Gastrocnemius medialis (tissue), 4 donors: ENCODE measurements at regions not wholly inside any gene's neighbourhood (a gene's known extent, or its start where the extent isn't known, plus 50 kb on each side); places are given as distances from the start of the nearest gene placed in this dataset.

Experiments
- ATAC-seq, 2 donors: fragments of 150-250 bp; one replicate each; pipeline ENCODE4 v1.9.1; 2016
- DNase-seq, 2 donors: peaks; one replicate each; pipeline ENCODE4 v3.0.0-alpha.2; 2019
- H3K27ac ChIP-seq, 4 donors: fragments of 200-600 bp; sonication (generic); 1 replicate in 1 of 4; 2 replicates in 3 of 4; pipeline ENCODE4 v1.5.1; 2016 to 2018; ENCODE audit warnings: mild to moderate bottlenecking in 2 of 4, moderate library complexity in 1 of 4
- H3K27me3 ChIP-seq, 3 donors: fragments of 200-600 bp; sonication (generic) in 2 of 3; 1 replicate in 1 of 3; 2 replicates in 2 of 3; pipeline versions ENCODE4 v1.5.1 to v1.6.0; 2016 to 2019; ENCODE audit warnings: mild to moderate bottlenecking in 1 of 3, moderate library complexity in 1 of 3
- H3K36me3 ChIP-seq, 2 donors: fragments of 200-600 bp; sonication (generic) in 1 of 2; one replicate each; pipeline ENCODE4 v1.5.1; 2017 to 2018
- H3K4me1 ChIP-seq, 2 donors: fragments of 200-600 bp; sonication (generic) in 1 of 2; one replicate each; pipeline ENCODE4 v1.5.1; 2016 to 2017; ENCODE audit warnings: mild to moderate bottlenecking in 2 of 2
- H3K4me3 ChIP-seq, 4 donors: fragments of 200-600 bp; sonication (generic) in 3 of 4; 1 replicate in 1 of 4; 2 replicates in 3 of 4; pipeline ENCODE4 v1.5.1; 2016 to 2019; ENCODE audit warnings: mild to moderate bottlenecking in 2 of 4
- H3K9me3 ChIP-seq, 3 donors: fragments of 200-600 bp; sonication (generic) in 2 of 3; 1 replicate in 1 of 3; 2 replicates in 2 of 3; pipeline ENCODE4 v1.5.1; 2016 to 2019
- POLR2A ChIP-seq, 2 donors: fragments of 450-650 bp; IDR thresholded peaks; one replicate each; pipeline ENCODE4 v1.6.1; 2017; ENCODE audit warnings: antibody characterized with exemption in 2 of 2, mild to moderate bottlenecking in 2 of 2, moderate library complexity in 2 of 2
- in situ Hi-C, 4 donors: fragments of 200-750 bp; cut with MboI; loops; one replicate each; pipeline versions ENCODE4 v1.15.0 to v1.8.0; 2017; ENCODE audit warnings: low sequenced_read_pairs in 4 of 4
- intact Hi-C: fragments of 100-400 bp; cut with DNase I; formaldehyde crosslinking; loops from one replicate; pipeline ENCODE4 v1.15.1; 2023; ENCODE audit warnings: low total_unique reads
- TF ChIP-seq, protein P1 (sequence below), 5 experiments: fragments of 450-650 bp in 3 of 5; fragments of 200-600 bp in 2 of 5; sonication (generic) in 2 of 5; IDR thresholded peaks in 4 of 5; conservative IDR thresholded peaks in 1 of 5; 1 replicate in 4 of 5; 2 replicates in 1 of 5; pipeline ENCODE4 v1.5.1; 2016 to 2019; ENCODE audit warnings: antibody characterized with exemption in 5 of 5, mild to moderate bottlenecking in 3 of 5, moderate library complexity in 3 of 5

DNA sequence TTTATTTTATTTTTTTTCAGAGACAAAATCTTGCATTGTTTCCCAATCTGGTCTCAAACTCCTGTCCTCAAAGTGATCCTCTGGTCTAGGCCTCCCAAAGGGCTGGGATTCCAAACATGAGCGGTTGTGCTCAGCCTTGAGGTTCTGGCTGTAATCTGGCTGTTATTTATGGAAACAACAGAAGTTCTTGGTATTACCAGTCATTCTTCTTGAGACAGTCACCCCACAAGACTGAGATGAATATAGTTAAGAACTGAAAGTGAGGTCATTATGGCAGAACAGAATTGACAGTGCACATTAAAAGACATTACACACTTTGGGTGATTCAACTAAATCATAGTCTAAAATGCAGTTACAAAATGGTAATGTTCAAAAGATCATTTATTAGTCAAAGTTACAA is 719.5 kb downstream of the ZWINT start:
- intact Hi-C loops (no loop called here), in situ Hi-C loops (no loop called here)
- Histone ChIP-seq H3K27me3 (no peaks in the 10 kb centered on the region), H3K4me3 (no peak overlapping the region), H3K27ac (no peak overlapping the region), H3K4me1 (no peaks in the 10 kb centered on the region), H3K9me3 (no peaks in the 10 kb centered on the region), H3K36me3 (no peaks in the 10 kb centered on the region)
- ATAC-seq (no peak), DNase-seq (no peak)
- TF ChIP-seq, protein P1, sequence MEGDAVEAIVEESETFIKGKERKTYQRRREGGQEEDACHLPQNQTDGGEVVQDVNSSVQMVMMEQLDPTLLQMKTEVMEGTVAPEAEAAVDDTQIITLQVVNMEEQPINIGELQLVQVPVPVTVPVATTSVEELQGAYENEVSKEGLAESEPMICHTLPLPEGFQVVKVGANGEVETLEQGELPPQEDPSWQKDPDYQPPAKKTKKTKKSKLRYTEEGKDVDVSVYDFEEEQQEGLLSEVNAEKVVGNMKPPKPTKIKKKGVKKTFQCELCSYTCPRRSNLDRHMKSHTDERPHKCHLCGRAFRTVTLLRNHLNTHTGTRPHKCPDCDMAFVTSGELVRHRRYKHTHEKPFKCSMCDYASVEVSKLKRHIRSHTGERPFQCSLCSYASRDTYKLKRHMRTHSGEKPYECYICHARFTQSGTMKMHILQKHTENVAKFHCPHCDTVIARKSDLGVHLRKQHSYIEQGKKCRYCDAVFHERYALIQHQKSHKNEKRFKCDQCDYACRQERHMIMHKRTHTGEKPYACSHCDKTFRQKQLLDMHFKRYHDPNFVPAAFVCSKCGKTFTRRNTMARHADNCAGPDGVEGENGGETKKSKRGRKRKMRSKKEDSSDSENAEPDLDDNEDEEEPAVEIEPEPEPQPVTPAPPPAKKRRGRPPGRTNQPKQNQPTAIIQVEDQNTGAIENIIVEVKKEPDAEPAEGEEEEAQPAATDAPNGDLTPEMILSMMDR (IDR thresholded peaks at IDR 0.05 in 4 of 5, conservative IDR thresholded peaks at IDR 0.05 in 1 of 5): no peak
- TF ChIP-seq POLR2A (IDR thresholded peaks at IDR 0.05): no peak

GRCh38 chr10:55631071-55631654 is 729.9 kb downstream of the ZWINT start:
- Histone ChIP-seq H3K9me3 (no peaks in the 10 kb centered on the region), H3K27me3 (peaks cover 33 to 41% (median 36%) of the 10 kb centered on the region in 3 donors), H3K4me1 (peaks cover 0 to 3% of the 10 kb centered on the region in 2 donors), H3K36me3 (no peaks in the 10 kb centered on the region), H3K4me3 (peak overlapping the region; percentile 45 to 65 (median 53)), H3K27ac (no peak overlapping the region)
- in situ Hi-C loops: no loop called here
- no peak for TF ChIP-seq POLR2A (IDR thresholded peaks at IDR 0.05)
- TF ChIP-seq, protein P1 (IDR thresholded peaks at IDR 0.05 in 4 of 5, conservative IDR thresholded peaks at IDR 0.05 in 1 of 5): peak in 3 of 5 experiments; percentile 41 to 50 (median 48)
- DNase-seq: no peak
- intact Hi-C loops: no loop called here
- ATAC-seq: peak in 1 of 2 donors; percentile 36

GRCh38 chr10:55630491-55631056 is 730.5 kb downstream of the ZWINT start:
- in situ Hi-C loops: no loop called here
- Histone ChIP-seq H3K4me3 (peak overlapping the region; percentile 45 to 65 (median 53)), H3K27ac (no peak overlapping the region), H3K36me3 (no peaks in the 10 kb centered on the region), H3K4me1 (peaks cover 0 to 3% of the 10 kb centered on the region in 2 donors), H3K27me3 (peaks cover 33 to 41% (median 36%) of the 10 kb centered on the region in 3 donors), H3K9me3 (no peaks in the 10 kb centered on the region)
- intact Hi-C loops: no loop called here
- TF ChIP-seq, protein P1 (IDR thresholded peaks at IDR 0.05 in 4 of 5, conservative IDR thresholded peaks at IDR 0.05 in 1 of 5): no peak
- TF ChIP-seq POLR2A (IDR thresholded peaks at IDR 0.05): no peak
- no peak for ATAC-seq
- DNase-seq: no peak

GRCh38 chr10:55629793-55630490 is 731.1 kb downstream of the ZWINT start:
- intact Hi-C loops (no loop called here), in situ Hi-C loops (no loop called here)
- Histone ChIP-seq H3K9me3 (no peaks in the 10 kb centered on the region), H3K27me3 (peaks cover 33 to 41% (median 36%) of the 10 kb centered on the region in 3 donors), H3K36me3 (no peaks in the 10 kb centered on the region), H3K27ac (no peak overlapping the region), H3K4me1 (peaks cover 0 to 3% of the 10 kb centered on the region in 2 donors), H3K4me3 (peak overlapping the region in 3 of 4 donors; percentile 45 to 65 (median 59))
- no peak for TF ChIP-seq POLR2A (IDR thresholded peaks at IDR 0.05)
- TF ChIP-seq, protein P1 (IDR thresholded peaks at IDR 0.05 in 4 of 5, conservative IDR thresholded peaks at IDR 0.05 in 1 of 5): peak in 1 of 5 experiments; percentile 17
- ATAC-seq: no peak
- no peak for DNase-seq
